ENCODE measurements at regions not wholly inside any gene's neighbourhood (a gene's known extent, or its start where the extent isn't known, plus 50 kb on each side); places are given as distances from the start of the nearest gene placed in this dataset.
"Not testable (repeated sequence)": the region's sequence is repeated elsewhere in the genome, so short reads cannot be mapped to it uniquely, and the experiment has no call there.

DNA sequence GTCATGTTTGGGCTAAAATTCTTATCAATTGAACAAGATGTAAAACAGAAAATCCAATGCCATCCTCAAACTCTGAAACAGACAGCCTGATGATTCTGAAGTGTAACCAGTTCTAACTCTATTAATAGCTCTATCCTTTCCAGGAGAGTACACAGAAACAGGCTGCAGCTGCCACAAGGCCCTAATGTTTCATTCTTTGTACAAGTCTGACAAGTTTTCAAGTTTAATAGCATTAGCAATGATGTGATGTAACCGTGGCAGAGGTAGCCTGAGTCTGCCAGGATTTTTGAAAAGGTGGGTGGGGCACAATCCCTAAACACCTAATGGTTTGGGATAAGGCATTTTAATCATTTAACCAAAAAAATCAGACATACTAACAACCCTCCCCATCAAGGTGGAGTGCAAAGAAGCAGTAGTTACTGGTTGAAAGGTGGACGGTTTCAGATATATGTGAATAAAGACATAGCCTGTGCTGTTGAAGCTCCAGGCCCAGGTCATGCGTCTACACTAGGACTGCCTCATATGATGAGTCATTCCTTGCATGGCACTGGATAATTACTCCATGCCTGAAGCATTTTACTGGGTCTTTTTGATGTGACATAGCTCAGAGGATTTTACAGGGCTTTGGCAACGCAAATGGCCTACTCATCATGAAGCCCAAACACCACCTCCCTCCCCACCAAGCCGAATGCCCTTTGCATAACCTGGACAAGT, 145.1 kb upstream of the GRIP1 start:
- Histone ChIP-seq H3K4me3 (ENCODE audit: insufficient read length, low read depth) (no peak overlapping the region), H3K9me3 (ENCODE audit: insufficient read depth, low read length) (no peaks in the 10 kb centered on the region), H3K36me3 (ENCODE audit: insufficient read depth, insufficient read length, low read length) (no peaks in the 10 kb centered on the region), H3K4me1 (ENCODE audit: insufficient read depth, insufficient read length) (no peaks in the 10 kb centered on the region), H3K9ac (ENCODE audit: insufficient read length, low read depth) (no peak overlapping the region), H3K27me3 (ENCODE audit: insufficient read depth, insufficient read length) (no peaks in the 10 kb centered on the region)
- TF ChIP-seq ZNF274 (IDR thresholded peaks at IDR 0.05; ENCODE audit: low read depth, low read length) (no peak), YY1 (IDR thresholded peaks at IDR 0.05; ENCODE audit: insufficient read depth, insufficient read length) (no peak), SUZ12 (IDR thresholded peaks at IDR 0.05; ENCODE audit: extremely low read depth, insufficient read depth, insufficient read length) (no peak)
- no peak for DNase-seq (ENCODE audit: low read depth, low spot score)

GRCh38 chr12:66825921-66826320, 147.0 kb upstream of the GRIP1 start:
- H3K4me1 ChIP-seq (ENCODE audit: insufficient read depth, insufficient read length); DNase-seq (ENCODE audit: low read depth, low spot score); H3K9me3 ChIP-seq (ENCODE audit: insufficient read depth, low read length); H3K4me3 ChIP-seq (ENCODE audit: insufficient read length, low read depth); H3K36me3 ChIP-seq (ENCODE audit: insufficient read depth, insufficient read length, low read length); H3K9ac ChIP-seq (ENCODE audit: insufficient read length, low read depth); H3K27me3 ChIP-seq (ENCODE audit: insufficient read depth, insufficient read length): not testable (repeated sequence)

GRCh38 chr12:66829660-66830325, 150.9 kb upstream of the GRIP1 start:
- no peak overlapping the region for H3K9ac ChIP-seq (ENCODE audit: insufficient read length, low read depth)
- no peaks in the 10 kb centered on the region for H3K36me3 ChIP-seq (ENCODE audit: insufficient read depth, insufficient read length, low read length)
- H3K9me3 ChIP-seq (ENCODE audit: insufficient read depth, low read length), result no peaks in the 10 kb centered on the region
- no peak for DNase-seq (ENCODE audit: low read depth, low spot score)
- TF ChIP-seq YY1 (IDR thresholded peaks at IDR 0.05; ENCODE audit: insufficient read depth, insufficient read length) (no peak), SUZ12 (IDR thresholded peaks at IDR 0.05; ENCODE audit: extremely low read depth, insufficient read depth, insufficient read length) (no peak), ZNF274 (IDR thresholded peaks at IDR 0.05; ENCODE audit: low read depth, low read length) (no peak)
- H3K4me3 ChIP-seq (ENCODE audit: insufficient read length, low read depth), result no peak overlapping the region
- H3K27me3 ChIP-seq (ENCODE audit: insufficient read depth, insufficient read length), result no peaks in the 10 kb centered on the region
- no peaks in the 10 kb centered on the region for H3K4me1 ChIP-seq (ENCODE audit: insufficient read depth, insufficient read length)

- Histone ChIP-seq H3K4me1 (ENCODE audit: insufficient read depth, insufficient read length) (no peaks in the 10 kb centered on the region), H3K27me3 (ENCODE audit: insufficient read depth, insufficient read length) (no peaks in the 10 kb centered on the region), H3K9me3 (ENCODE audit: insufficient read depth, low read length) (no peaks in the 10 kb centered on the region), H3K36me3 (ENCODE audit: insufficient read depth, insufficient read length, low read length) (no peaks in the 10 kb centered on the region), H3K9ac (ENCODE audit: insufficient read length, low read depth) (no peak overlapping the region), H3K4me3 (ENCODE audit: insufficient read length, low read depth) (no peak overlapping the region)
- DNase-seq (ENCODE audit: low read depth, low spot score), result no peak
- TF ChIP-seq ZNF274 (IDR thresholded peaks at IDR 0.05; ENCODE audit: low read depth, low read length) (no peak), YY1 (IDR thresholded peaks at IDR 0.05; ENCODE audit: insufficient read depth, insufficient read length) (no peak), SUZ12 (IDR thresholded peaks at IDR 0.05; ENCODE audit: extremely low read depth, insufficient read depth, insufficient read length) (no peak)
Measured at GRCh38 chr12:66831495-66831894, 152.6 kb upstream of the GRIP1 start.

GRCh38 chr12:66832997-66833396, 154.1 kb upstream of the GRIP1 start:
- no peak for DNase-seq (ENCODE audit: low read depth, low spot score)
- no peaks in the 10 kb centered on the region for H3K36me3 ChIP-seq (ENCODE audit: insufficient read depth, insufficient read length, low read length)
- no peak overlapping the region for H3K4me3 ChIP-seq (ENCODE audit: insufficient read length, low read depth)
- no peak overlapping the region for H3K9ac ChIP-seq (ENCODE audit: insufficient read length, low read depth)
- H3K27me3 ChIP-seq (ENCODE audit: insufficient read depth, insufficient read length), result no peaks in the 10 kb centered on the region
- no peaks in the 10 kb centered on the region for H3K4me1 ChIP-seq (ENCODE audit: insufficient read depth, insufficient read length)
- TF ChIP-seq SUZ12 (IDR thresholded peaks at IDR 0.05; ENCODE audit: extremely low read depth, insufficient read depth, insufficient read length) (no peak), ZNF274 (IDR thresholded peaks at IDR 0.05; ENCODE audit: low read depth, low read length) (no peak), YY1 (IDR thresholded peaks at IDR 0.05; ENCODE audit: insufficient read depth, insufficient read length) (no peak)
- no peaks in the 10 kb centered on the region for H3K9me3 ChIP-seq (ENCODE audit: insufficient read depth, low read length)

- Histone ChIP-seq H3K36me3 (ENCODE audit: insufficient read depth, insufficient read length, low read length) (no peaks in the 10 kb centered on the region), H3K9ac (ENCODE audit: insufficient read length, low read depth) (no peak overlapping the region), H3K4me1 (ENCODE audit: insufficient read depth, insufficient read length) (no peaks in the 10 kb centered on the region), H3K27me3 (ENCODE audit: insufficient read depth, insufficient read length) (no peaks in the 10 kb centered on the region), H3K9me3 (ENCODE audit: insufficient read depth, low read length) (no peaks in the 10 kb centered on the region), H3K4me3 (ENCODE audit: insufficient read length, low read depth) (no peak overlapping the region)
- TF ChIP-seq SUZ12 (IDR thresholded peaks at IDR 0.05; ENCODE audit: extremely low read depth, insufficient read depth, insufficient read length) (no peak), ZNF274 (IDR thresholded peaks at IDR 0.05; ENCODE audit: low read depth, low read length) (no peak), YY1 (IDR thresholded peaks at IDR 0.05; ENCODE audit: insufficient read depth, insufficient read length) (no peak)
- no peak for DNase-seq (ENCODE audit: low read depth, low spot score)
Measured at GRCh38 chr12:66836623-66837310, 157.9 kb upstream of the GRIP1 start.

GRCh38 chr12:66837311-66837627, 158.4 kb upstream of the GRIP1 start:
- TF ChIP-seq YY1 (IDR thresholded peaks at IDR 0.05; ENCODE audit: insufficient read depth, insufficient read length) (no peak), SUZ12 (IDR thresholded peaks at IDR 0.05; ENCODE audit: extremely low read depth, insufficient read depth, insufficient read length) (no peak), ZNF274 (IDR thresholded peaks at IDR 0.05; ENCODE audit: low read depth, low read length) (no peak)
- DNase-seq (ENCODE audit: low read depth, low spot score), result no peak

More at GRCh38 chr12:66837311-66837627, 158.4 kb upstream of the GRIP1 start:
- Histone ChIP-seq H3K36me3 (ENCODE audit: insufficient read depth, insufficient read length, low read length) (no peaks in the 10 kb centered on the region), H3K27me3 (ENCODE audit: insufficient read depth, insufficient read length) (no peaks in the 10 kb centered on the region), H3K9ac (ENCODE audit: insufficient read length, low read depth) (no peak overlapping the region), H3K9me3 (ENCODE audit: insufficient read depth, low read length) (no peaks in the 10 kb centered on the region), H3K4me1 (ENCODE audit: insufficient read depth, insufficient read length) (no peaks in the 10 kb centered on the region), H3K4me3 (ENCODE audit: insufficient read length, low read depth) (no peak overlapping the region)

Measured in NT2/D1 (cell line).